ENCODE measurements at regions not wholly inside any gene's neighbourhood (a gene's known extent, or its start where the extent isn't known, plus 50 kb on each side); places are given as distances from the start of the nearest gene placed in this dataset.

- TF ChIP-seq TCF12 (IDR thresholded peaks at IDR 0.05; ENCODE audit: low read depth, low read length) (0 out of 2 replicates have a peak, but pooled peaks have one; percentile 61), SP1 (IDR thresholded peaks at IDR 0.05; ENCODE audit: low read depth, low read length) (0 out of 2 replicates have a peak, but pooled peaks have one; percentile 32), JUND (IDR thresholded peaks at IDR 0.05; ENCODE audit: low read length) (peak; percentile 62; the same call in 1 of the 2 replicates), BCL11A (IDR thresholded peaks at IDR 0.05; ENCODE audit: low read depth in 2 of 2, low read length in 2 of 2) (no peak), HDAC2 (IDR thresholded peaks at IDR 0.05; ENCODE audit: borderline replicate concordance in 1 of 2, low read depth in 2 of 2, low read length in 2 of 2) (0 out of 4 replicates have a peak, but pooled peaks of 1 of the 2 experiments have one; percentile 13)
Observed at GRCh38 chrX:981791-982626, 230.4 kb downstream of the CRLF2 start (continued).

Data from H1 (cell line).